SK-N-SH (cell line): ENCODE measurements at regions not wholly inside any gene's neighbourhood (a gene's known extent, or its start where the extent isn't known, plus 50 kb on each side); places are given as distances from the start of the nearest gene placed in this dataset.

ENCODE experiments used
- CTCF ChIA-PET: fragments of 300-600, 350-600 bp; formaldehyde crosslinking; extraction: SDS; loops from one replicate; lab custom pipeline; 2021; lab: Yijun Ruan, JAX
- POLR2A ChIA-PET: fragments of 350-600 bp; sonication (Branson Sonifier 250); formaldehyde crosslinking; extraction: SDS; loops from one replicate; lab custom pipeline; 2020; ENCODE audit warnings: antibody characterized with exemption, inconsistent platforms; lab: Yijun Ruan, JAX
- DNase-seq: peaks from one replicate; pipeline ENCODE4 v3.0.0; 2012
- H2AFZ ChIP-seq: fragments of 200-600 bp; sonication (generic); 2 replicates; pipeline ENCODE4 v1.8.1; 2016; ENCODE audit warnings: antibody characterized with exemption, mild to moderate bottlenecking, low read depth
- H3F3A ChIP-seq: fragments of 200-600 bp; sonication (generic); replicated peaks from 2 replicates; pipeline ENCODE3; 2016; ENCODE audit warnings: antibody characterized with exemption, mild to moderate bottlenecking; ENCODE audit not compliant: insufficient read depth
- H3K27ac ChIP-seq, 2 experiments: fragments of 200-500 bp in 1 of 2; fragments of 200-600 bp in 1 of 2; sonication (Bioruptor generic) in 1 of 2; sonication (generic), shearing (Covaris generic) in 1 of 2; 2 replicates each; pipeline versions ENCODE4 v1.5.1 to v1.6.1; 2014 to 2016; ENCODE audit warnings: low read depth in 2 of 2, inconsistent platforms in 1 of 2, low read length in 1 of 2, mild to moderate bottlenecking in 1 of 2, mixed read lengths in 1 of 2
- H3K27me3 ChIP-seq: fragments of 200-600 bp; sonication (generic), shearing (Covaris generic); 2 replicates; pipeline ENCODE4 v1.6.1; 2016; ENCODE audit warnings: mixed run types; ENCODE audit not compliant: insufficient read depth
- H3K36me3 ChIP-seq, 2 experiments: fragments of 200-500 bp in 1 of 2; fragments of 200-600 bp in 1 of 2; sonication (Bioruptor generic) in 1 of 2; sonication (generic) in 1 of 2; replicated peaks in 1 of 2; 2 replicates each; pipeline versions ENCODE3 to v1.5.1; 2014 to 2016; ENCODE audit warnings: low read length in 1 of 2, mild to moderate bottlenecking in 1 of 2; ENCODE audit not compliant: insufficient read depth in 2 of 2, control insufficient read depth in 1 of 2
- H3K4me1 ChIP-seq, 2 experiments: fragments of 200-500 bp in 1 of 2; fragments of 200-600 bp in 1 of 2; sonication (Bioruptor generic) in 1 of 2; sonication (generic), shearing (Covaris generic) in 1 of 2; 2 replicates each; pipeline versions ENCODE4 v1.5.1 to v1.6.1; 2014 to 2016; ENCODE audit warnings: low read depth in 1 of 2, low read length in 1 of 2, mixed run types in 1 of 2; ENCODE audit not compliant: insufficient read depth in 2 of 2, control insufficient read depth in 1 of 2
- H3K4me2 ChIP-seq: fragments of 200-600 bp; sonication (generic), shearing (Covaris generic); 2 replicates; pipeline ENCODE4 v1.6.1; 2017; ENCODE audit warnings: mixed run types
- H3K4me3 ChIP-seq, 2 experiments: fragments of 200-500 bp in 1 of 2; fragments of 200-600 bp in 1 of 2; sonication (Bioruptor generic) in 1 of 2; sonication (generic), shearing (Covaris generic) in 1 of 2; 2 replicates each; pipeline versions ENCODE4 v1.5.1 to v1.8.1; 2014 to 2016; ENCODE audit warnings: low read depth in 2 of 2, inconsistent platforms in 1 of 2, low read length in 1 of 2, mild to moderate bottlenecking in 1 of 2, mixed read lengths in 1 of 2, moderate library complexity in 1 of 2
- H3K79me2 ChIP-seq: fragments of 200-600 bp; sonication (generic); 2 replicates; pipeline ENCODE4 v1.8.1; 2017; ENCODE audit warnings: mild to moderate bottlenecking; ENCODE audit not compliant: insufficient read depth
- H3K9ac ChIP-seq: fragments of 200-600 bp; sonication (generic); 2 replicates; pipeline ENCODE4 v1.6.1; 2017; ENCODE audit warnings: mixed run types
- H3K9me2 ChIP-seq: fragments of 200-600 bp; sonication (generic); 2 replicates; pipeline ENCODE4 v1.6.1; 2017; ENCODE audit warnings: mixed run types
- H3K9me3 ChIP-seq: fragments of 200-600 bp; sonication (generic); 2 replicates; pipeline ENCODE4 v1.6.1; 2017; ENCODE audit warnings: mixed run types, mild to moderate bottlenecking, moderate library complexity
- H4K20me1 ChIP-seq: fragments of 200-600 bp; sonication (generic); 2 replicates; pipeline ENCODE4 v1.6.1; 2017; ENCODE audit warnings: mild to moderate bottlenecking, mixed run types; ENCODE audit not compliant: insufficient read depth
- CHD2 ChIP-seq: fragments of 150-350 bp; IDR thresholded peaks from 2 replicates; pipeline ENCODE4 v1.6.1; 2018; ENCODE audit warnings: low read length; ENCODE audit not compliant: partially characterized antibody
- CTCF ChIP-seq: fragments of 200-600 bp; sonication (generic); IDR thresholded peaks from 2 replicates; pipeline ENCODE4 v1.6.1; 2017; ENCODE audit warnings: antibody characterized with exemption, mild to moderate bottlenecking, moderate library complexity
- FOSL2 ChIP-seq: IDR thresholded peaks from 2 replicates; pipeline ENCODE4 v1.4.0; 2012; ENCODE audit warnings: low read depth, mild to moderate bottlenecking, moderate library complexity, borderline replicate concordance
- FOXM1 ChIP-seq: IDR thresholded peaks from 2 replicates; pipeline ENCODE4 v1.4.0; 2012; ENCODE audit warnings: low read depth, mild to moderate bottlenecking
- GATA2 ChIP-seq: sonication (generic); formaldehyde crosslinking; IDR thresholded peaks from 2 replicates; pipeline ENCODE4 v1.5.0; 2020; ENCODE audit warnings: mild to moderate bottlenecking, missing genetic modification reagents
- MAX ChIP-seq: IDR thresholded peaks from 2 replicates; pipeline ENCODE4 v1.4.0; 2012; ENCODE audit warnings: low read depth
- MEF2A ChIP-seq: IDR thresholded peaks from 2 replicates; pipeline ENCODE4 v1.4.0; 2012; ENCODE audit warnings: low read depth, borderline replicate concordance
- MXI1 ChIP-seq: IDR thresholded peaks from 2 replicates; pipeline ENCODE4 v1.6.1; 2012; ENCODE audit warnings: mild to moderate bottlenecking, low read depth, low read length, improper control_type of control experiment
- NFIC ChIP-seq: IDR thresholded peaks from 2 replicates; pipeline ENCODE4 v1.4.0; 2012; ENCODE audit warnings: borderline replicate concordance
- RAD21 ChIP-seq: IDR thresholded peaks from 2 replicates; pipeline ENCODE4 v1.6.1; 2012; ENCODE audit warnings: mild to moderate bottlenecking, low read length
- RCOR1 ChIP-seq: fragments of 150-350 bp; IDR thresholded peaks from 2 replicates; pipeline ENCODE4 v1.6.1; 2017; ENCODE audit warnings: antibody characterized with exemption, low read length
- RFX5 ChIP-seq: IDR thresholded peaks from 2 replicates; pipeline ENCODE4 v1.6.1; 2012; ENCODE audit warnings: mild to moderate bottlenecking, improper control_type of control experiment, low read length
- SMC3 ChIP-seq: IDR thresholded peaks from 2 replicates; pipeline ENCODE4 v1.6.1; 2012; ENCODE audit warnings: low read depth, low read length, improper control_type of control experiment
- USF1 ChIP-seq: IDR thresholded peaks from 2 replicates; pipeline ENCODE4 v1.4.0; 2012; ENCODE audit warnings: low read depth, borderline replicate concordance
- YY1 ChIP-seq: IDR thresholded peaks from 2 replicates; pipeline ENCODE4 v1.4.0; 2012; ENCODE audit warnings: low read depth, mild to moderate bottlenecking
- WGBS: methylation state at CpG from one replicate; pipeline ENCODE4 v1.1.6; 2017; ENCODE audit warnings: low lambda C conversion rate; 5-methylcytosine and 5-hydroxymethylcytosine counted together

- Histone ChIP-seq H3K9me2 (no peaks in the 10 kb centered on the region), H3K27me3 (no peaks in the 10 kb centered on the region), H3K9ac (no peak overlapping the region), H3K4me3 (no peak overlapping the region), H3F3A (no peaks in the 10 kb centered on the region), H3K9me3 (no peaks in the 10 kb centered on the region), H3K4me1 (no peaks in the 10 kb centered on the region), H3K4me2 (no peak overlapping the region), H4K20me1 (no peaks in the 10 kb centered on the region), H3K27ac (no peak overlapping the region), H3K36me3 (no peaks in the 10 kb centered on the region), H2AFZ (no peak overlapping the region), H3K79me2 (no peaks in the 10 kb centered on the region)
- no peak for TF ChIP-seq NFIC
- TF ChIP-seq MXI1, result no peak
- ChIA-PET CTCF (interaction anchor here (0.9 to 1.4 kb wide), 2 partner anchors 269 to 333 kb away, joined by 4 to 5 read pairs; no protein-coding TSS in a partner anchor), POLR2A (no interaction called here)
- WGBS, result 78% methylated on average over 16 of the region's 16 CpGs
- no peak for DNase-seq
Measured at GRCh38 chr18:25563816-25564683, 212.1 kb upstream of the ZNF521 start.

GRCh38 chr18:25563346-25563745 is 211.4 kb upstream of the ZNF521 start:
- Histone ChIP-seq H3K4me1 (no peaks in the 10 kb centered on the region), H4K20me1 (no peaks in the 10 kb centered on the region), H3F3A (no peaks in the 10 kb centered on the region), H3K27me3 (no peaks in the 10 kb centered on the region), H3K9me3 (no peaks in the 10 kb centered on the region), H3K36me3 (no peaks in the 10 kb centered on the region), H3K79me2 (no peaks in the 10 kb centered on the region), H3K9ac (no peak overlapping the region), H3K4me3 (no peak overlapping the region), H2AFZ (no peak overlapping the region), H3K4me2 (no peak overlapping the region), H3K9me2 (no peaks in the 10 kb centered on the region), H3K27ac (no peak overlapping the region)
- DNase-seq, result no peak
- ChIA-PET CTCF (interaction anchor here (0.9 to 1.4 kb wide), 2 partner anchors 269 to 333 kb away, joined by 4 to 5 read pairs; no protein-coding TSS in a partner anchor), POLR2A (no interaction called here)
- whole genome bisulfite sequencing, result 72% methylated on average over 3 of the region's 3 CpGs
- TF ChIP-seq SMC3 (no peak), YY1 (no peak), RAD21 (no peak), FOSL2 (no peak)

- CTCF ChIA-PET, result no interaction called here
Measured at GRCh38 chr18:25561918-25562317, 210.0 kb upstream of the ZNF521 start.

More at GRCh38 chr18:25561918-25562317, 210.0 kb upstream of the ZNF521 start:
- Histone ChIP-seq H3K9me2 (no peaks in the 10 kb centered on the region), H3K4me3 (no peak overlapping the region), H4K20me1 (no peaks in the 10 kb centered on the region), H3K79me2 (no peaks in the 10 kb centered on the region), H3K9ac (no peak overlapping the region), H3K27ac (no peak overlapping the region), H3F3A (no peaks in the 10 kb centered on the region), H3K4me1 (no peaks in the 10 kb centered on the region), H3K4me2 (no peak overlapping the region), H3K27me3 (no peaks in the 10 kb centered on the region), H3K36me3 (no peaks in the 10 kb centered on the region), H2AFZ (no peak overlapping the region), H3K9me3 (no peaks in the 10 kb centered on the region)
- POLR2A ChIA-PET, result no interaction called here
- TF ChIP-seq CHD2 (no peak), MEF2A (no peak), SMC3 (peak; percentile 37), USF1 (no peak), RAD21 (peak; percentile 51), CTCF (peak; percentile 54), NFIC (no peak), RCOR1 (no peak), FOXM1 (no peak), RFX5 (no peak), MAX (no peak), GATA2 (no peak)
- peak; percentile 44 for DNase-seq
- 55% methylated on average over 6 of the region's 6 CpGs for WGBS
